Esophagus muscularis mucosa (tissue), 4 donors: ENCODE measurements at regions not wholly inside any gene's neighbourhood (a gene's known extent, or its start where the extent isn't known, plus 50 kb on each side); places are given as distances from the start of the nearest gene placed in this dataset.

ENCODE experiments used
- DNase-seq: peaks from one replicate; pipeline ENCODE4 v3.0.0-alpha.2; 2017; ENCODE audit errors: extremely low spot score
- H3K27ac ChIP-seq, 4 donors: fragments of 200-600 bp; sonication (generic); replicated peaks in 1 of 4; 1 replicate in 3 of 4; 2 replicates in 1 of 4; pipeline ENCODE4 v1.5.1; 2016 to 2019; ENCODE audit warnings: mild to moderate bottlenecking in 1 of 4
- H3K27me3 ChIP-seq, 4 donors: fragments of 200-600 bp; sonication (generic); one replicate each; pipeline versions ENCODE4 v1.5.1 to v1.6.0; 2016 to 2019
- H3K36me3 ChIP-seq, 4 donors: fragments of 200-600 bp; sonication (generic); one replicate each; pipeline ENCODE4 v1.5.1; 2016 to 2019
- H3K4me1 ChIP-seq, 4 donors: fragments of 200-600 bp; sonication (generic); one replicate each; pipeline ENCODE4 v1.5.1; 2016 to 2019
- H3K4me3 ChIP-seq, 4 donors: fragments of 200-600 bp; sonication (generic); 1 replicate in 2 of 4; 2 replicates in 2 of 4; pipeline ENCODE4 v1.5.1; 2016 to 2019; ENCODE audit warnings: mild to moderate bottlenecking in 4 of 4, moderate library complexity in 1 of 4
- H3K9me3 ChIP-seq, 4 donors: fragments of 200-600 bp; sonication (generic); 1 replicate in 3 of 4; 2 replicates in 1 of 4; pipeline ENCODE4 v1.5.1; 2016 to 2019
- CTCF ChIP-seq, 3 experiments: fragments of 200-600 bp in 2 of 3; fragments of 450-650 bp in 1 of 3; sonication (generic) in 2 of 3; IDR thresholded peaks; one replicate each; pipeline ENCODE4 v1.5.1; 2017 to 2019; ENCODE audit warnings: antibody characterized with exemption in 3 of 3, mild to moderate bottlenecking in 2 of 3, moderate library complexity in 1 of 3
- EP300 ChIP-seq: sonication (generic); formaldehyde crosslinking; IDR thresholded peaks from one replicate; pipeline ENCODE4 v1.6.1; 2017; ENCODE audit warnings: antibody characterized with exemption
- POLR2A ChIP-seq: fragments of 450-650 bp; IDR thresholded peaks from one replicate; pipeline ENCODE4 v1.6.1; 2017; ENCODE audit warnings: antibody characterized with exemption, moderate library complexity, mild to moderate bottlenecking, low read depth
- POLR2AphosphoS5 ChIP-seq, 2 donors: sonication (generic); formaldehyde crosslinking; IDR thresholded peaks; one replicate each; pipeline ENCODE4 v1.6.1; 2017; ENCODE audit warnings: antibody characterized with exemption in 2 of 2
- WGBS: methylation state at CpG from one replicate; pipeline ENCODE4 v1.1.5; 2018; 5-methylcytosine and 5-hydroxymethylcytosine counted together
- intact Hi-C: fragments of 100-400 bp; cut with DNase I; formaldehyde crosslinking; loops from one replicate; pipeline ENCODE4 v1.15.1; 2023

- intact Hi-C loops: no loop called here
- DNase-seq: no peak
Measured at GRCh38 chrX:147739196-147739595, 172.5 kb upstream of the FMR1 start.

GRCh38 chrX:147741776-147742175 lies 169.9 kb upstream of the FMR1 start:
- no peaks in the 10 kb centered on the region for H3K27me3 ChIP-seq
- TF ChIP-seq POLR2AphosphoS5 (IDR thresholded peaks at IDR 0.05): no peak
- no peak for TF ChIP-seq EP300
- TF ChIP-seq CTCF (IDR thresholded peaks at IDR 0.05): no peak
- TF ChIP-seq POLR2A: no peak
- H3K9me3 ChIP-seq: no peaks in the 10 kb centered on the region
- 79% methylated on average over 2 of the region's 2 CpGs for WGBS
- intact Hi-C loops: no loop called here
- no peaks in the 10 kb centered on the region for H3K4me1 ChIP-seq
- H3K4me3 ChIP-seq: no peak overlapping the region
- H3K27ac ChIP-seq: no peak overlapping the region
- no peak for DNase-seq
- H3K36me3 ChIP-seq: no peaks in the 10 kb centered on the region

More at GRCh38 chrX:147739196-147739595, 172.5 kb upstream of the FMR1 start:
- Histone ChIP-seq H3K4me3 (no peak overlapping the region), H3K4me1 (no peaks in the 10 kb centered on the region), H3K9me3 (no peaks in the 10 kb centered on the region), H3K27ac (no peak overlapping the region), H3K27me3 (no peaks in the 10 kb centered on the region), H3K36me3 (no peaks in the 10 kb centered on the region)
- TF ChIP-seq CTCF (IDR thresholded peaks at IDR 0.05) (no peak), POLR2AphosphoS5 (IDR thresholded peaks at IDR 0.05) (no peak), EP300 (no peak), POLR2A (no peak)
- WGBS: 31% methylated on average over 1 of the region's 1 CpG

GRCh38 chrX:147749308-147749707 lies 162.4 kb upstream of the FMR1 start:
- 78% methylated on average over 2 of the region's 2 CpGs for WGBS
- H3K4me3 ChIP-seq: no peak overlapping the region
- DNase-seq: no peak
- H3K4me1 ChIP-seq: no peaks in the 10 kb centered on the region
- H3K27me3 ChIP-seq: no peaks in the 10 kb centered on the region
- H3K9me3 ChIP-seq: no peaks in the 10 kb centered on the region
- no peaks in the 10 kb centered on the region for H3K36me3 ChIP-seq
- intact Hi-C loops: no loop called here
- no peak overlapping the region for H3K27ac ChIP-seq
- TF ChIP-seq POLR2AphosphoS5 (IDR thresholded peaks at IDR 0.05) (no peak), CTCF (IDR thresholded peaks at IDR 0.05) (no peak), POLR2A (no peak), EP300 (no peak)

GRCh38 chrX:147757750-147758149 lies 154.0 kb upstream of the FMR1 start:
- H3K4me3 ChIP-seq: no peak overlapping the region
- no peaks in the 10 kb centered on the region for H3K4me1 ChIP-seq
- intact Hi-C loops: no loop called here
- no peak for DNase-seq
- no peak overlapping the region for H3K27ac ChIP-seq
- 67% methylated on average over 5 of the region's 5 CpGs for WGBS
- no peaks in the 10 kb centered on the region for H3K36me3 ChIP-seq
- H3K9me3 ChIP-seq: no peaks in the 10 kb centered on the region
- no peak for TF ChIP-seq POLR2AphosphoS5 (IDR thresholded peaks at IDR 0.05)
- no peak for TF ChIP-seq POLR2A
- TF ChIP-seq CTCF (IDR thresholded peaks at IDR 0.05): no peak
- H3K27me3 ChIP-seq: no peaks in the 10 kb centered on the region

GRCh38 chrX:147763131-147763530 lies 148.6 kb upstream of the FMR1 start:
- TF ChIP-seq POLR2A (no peak), CTCF (IDR thresholded peaks at IDR 0.05) (no peak), POLR2AphosphoS5 (IDR thresholded peaks at IDR 0.05) (no peak), EP300 (no peak)
- Histone ChIP-seq H3K4me3 (no peak overlapping the region), H3K4me1 (no peaks in the 10 kb centered on the region), H3K27ac (no peak overlapping the region), H3K27me3 (no peaks in the 10 kb centered on the region), H3K9me3 (no peaks in the 10 kb centered on the region), H3K36me3 (no peaks in the 10 kb centered on the region)
- intact Hi-C loops: no loop called here
- DNase-seq: no peak
- WGBS: 73% methylated on average over 1 of the region's 1 CpG
